Hippocampal formation (tissue), 2 donors: ENCODE measurements at regions not wholly inside any gene's neighbourhood (a gene's known extent, or its start where the extent isn't known, plus 50 kb on each side); places are given as distances from the start of the nearest gene placed in this dataset.
"Not testable (repeated sequence)": the region's sequence is repeated elsewhere in the genome, so short reads cannot be mapped to it uniquely, and the experiment has no call there.

Experiments
- DNase-seq, 2 donors: peaks; one replicate each; lab custom pipeline; 2025; lab: John Stamatoyannopoulos, UW

DNA sequence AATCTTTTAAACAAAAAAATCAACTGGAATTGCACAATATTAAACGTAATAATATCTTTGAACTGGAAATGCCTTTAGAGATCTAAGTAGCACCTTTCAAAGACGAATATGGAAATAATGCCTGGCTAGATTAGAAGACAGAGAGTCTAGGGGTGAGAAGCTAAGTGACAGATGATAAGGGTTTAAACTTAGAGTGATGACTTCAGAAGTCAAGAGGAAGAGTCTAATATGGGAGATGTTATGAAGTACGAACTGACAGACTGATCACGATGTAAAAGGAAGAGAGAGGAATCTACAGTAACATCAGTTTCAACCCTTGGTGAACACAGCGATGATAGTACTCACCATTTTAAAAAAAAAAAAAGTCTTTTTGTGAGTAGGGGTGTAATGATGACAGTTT, 57.9 kb downstream of the HINT1 start:
- no peak for DNase-seq

- no peak for DNase-seq
Measured at GRCh38 chr5:131104169-131104808, 60.8 kb downstream of the HINT1 start.

DNA sequence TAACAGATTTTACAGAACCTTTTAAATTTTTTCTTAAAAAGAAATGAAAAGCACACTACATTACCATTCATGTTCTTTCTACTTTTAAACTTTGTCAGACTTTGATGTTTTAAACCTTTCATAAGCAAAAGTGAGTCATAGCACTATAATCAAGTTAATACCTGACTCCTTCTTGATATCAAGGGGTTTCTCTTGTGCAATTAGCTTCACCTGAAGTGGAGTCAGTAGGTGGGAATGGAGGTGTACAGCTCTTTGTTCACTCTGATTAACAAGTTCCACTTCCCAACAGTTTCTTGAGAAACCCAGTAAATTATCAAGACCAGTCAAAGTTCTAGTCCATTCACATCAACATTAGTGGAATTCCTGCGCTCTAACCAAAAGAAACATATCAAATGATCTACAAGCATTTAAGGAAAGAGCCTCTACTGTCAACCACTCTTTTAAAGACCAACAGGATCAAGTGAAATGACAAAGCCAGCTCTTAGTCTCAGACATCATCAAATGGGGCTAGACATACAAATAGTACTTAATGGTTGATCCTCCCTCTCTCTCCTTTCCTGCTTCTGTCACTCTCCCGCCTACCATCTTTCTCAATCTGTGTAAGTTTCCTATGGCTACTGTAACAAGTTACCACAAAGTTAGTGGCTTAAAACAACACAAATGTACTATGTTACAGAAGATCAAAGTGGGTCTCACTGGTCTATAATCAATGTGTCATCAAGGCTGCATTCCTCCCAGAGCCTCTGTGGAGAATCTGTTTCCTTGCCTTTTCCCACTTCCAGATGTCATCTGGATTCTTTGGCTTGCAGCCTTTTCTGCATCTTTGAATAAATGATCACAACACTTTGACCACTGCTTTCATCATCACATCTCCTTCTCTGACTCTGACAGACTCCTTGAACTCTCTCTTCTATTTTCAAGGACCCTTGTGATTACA, 68.0 kb downstream of the HINT1 start:
- DNase-seq, result no peak

GRCh38 chr5:131095561-131095960, 69.5 kb downstream of the HINT1 start:
- DNase-seq, result not testable (repeated sequence)

GRCh38 chr5:131084436-131084835, 80.6 kb downstream of the HINT1 start:
- DNase-seq, result no peak

- no peak for DNase-seq
Measured at GRCh38 chr5:131081913-131082488, 83.1 kb downstream of the HINT1 start.

- peak in 1 of 2 donors; percentile 10 for DNase-seq
Measured at GRCh38 chr5:131081374-131081773, 83.7 kb downstream of the HINT1 start.

- DNase-seq, result no peak
Measured at GRCh38 chr5:131079232-131079631, 85.8 kb downstream of the HINT1 start.

GRCh38 chr5:131068893-131069643, 96.0 kb downstream of the HINT1 start:
- DNase-seq, result peak; percentile 60 to 89

DNA sequence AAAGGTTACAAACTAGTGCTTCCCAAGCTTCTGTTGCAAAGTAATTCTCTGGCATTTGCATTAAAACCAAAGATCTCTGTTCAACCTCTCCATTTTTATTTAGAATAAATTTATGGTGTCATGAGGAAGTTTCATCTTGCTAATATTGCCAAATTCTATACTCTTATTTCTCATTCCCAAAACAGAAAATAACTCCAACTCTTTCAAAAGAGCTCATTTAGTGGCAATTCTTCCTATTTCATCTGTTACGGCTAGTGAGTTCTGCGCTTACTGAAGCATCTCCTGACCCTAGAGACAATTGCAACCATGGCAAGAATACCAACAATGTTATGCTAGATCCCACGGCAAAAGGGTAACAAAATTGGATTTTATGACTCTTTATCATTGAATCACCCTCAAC, 97.0 kb downstream of the HINT1 start:
- no peak for DNase-seq

GRCh38 chr5:131067636-131068035, 97.4 kb downstream of the HINT1 start:
- DNase-seq, result no peak

DNA sequence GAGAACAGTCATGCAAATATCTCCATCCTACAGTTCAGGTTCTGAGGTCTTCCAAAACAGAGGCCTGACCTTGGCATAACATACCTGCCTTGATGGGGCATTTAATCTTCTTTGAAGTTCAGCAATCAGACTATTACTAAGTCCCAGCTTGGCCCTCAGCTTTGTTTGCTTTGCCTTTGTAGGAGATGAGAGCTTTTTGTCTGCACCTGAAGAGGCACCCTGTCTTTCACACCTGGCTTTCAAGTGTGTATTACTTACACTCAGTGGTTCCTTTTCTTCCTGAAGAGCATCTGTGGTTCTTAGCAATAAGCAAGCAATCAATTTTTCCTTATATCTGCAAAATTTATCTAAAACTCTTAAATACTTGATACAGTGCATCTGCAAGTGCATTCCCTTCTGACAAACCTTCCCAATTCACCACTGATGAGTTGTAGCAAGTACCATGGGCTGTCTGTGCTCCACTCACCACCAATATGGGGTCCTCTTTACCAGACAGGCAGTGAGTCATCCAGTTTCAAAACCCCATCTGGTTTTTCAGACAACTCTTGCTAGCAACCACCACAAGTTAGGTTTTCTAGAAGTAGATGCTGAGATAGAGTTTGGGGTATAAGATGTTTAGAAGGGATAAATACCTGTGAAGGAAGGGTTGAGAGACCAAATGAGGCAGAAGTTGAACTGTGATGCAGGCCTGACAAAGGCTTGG, 100.2 kb downstream of the HINT1 start:
- DNase-seq, result no peak

GRCh38 chr5:131042021-131042789, 122.9 kb downstream of the HINT1 start:
- DNase-seq, result no peak

GRCh38 chr5:131023498-131023865, 141.6 kb downstream of the HINT1 start:
- no peak for DNase-seq

GRCh38 chr5:131022811-131023497, 142.1 kb downstream of the HINT1 start:
- DNase-seq, result no peak

DNA sequence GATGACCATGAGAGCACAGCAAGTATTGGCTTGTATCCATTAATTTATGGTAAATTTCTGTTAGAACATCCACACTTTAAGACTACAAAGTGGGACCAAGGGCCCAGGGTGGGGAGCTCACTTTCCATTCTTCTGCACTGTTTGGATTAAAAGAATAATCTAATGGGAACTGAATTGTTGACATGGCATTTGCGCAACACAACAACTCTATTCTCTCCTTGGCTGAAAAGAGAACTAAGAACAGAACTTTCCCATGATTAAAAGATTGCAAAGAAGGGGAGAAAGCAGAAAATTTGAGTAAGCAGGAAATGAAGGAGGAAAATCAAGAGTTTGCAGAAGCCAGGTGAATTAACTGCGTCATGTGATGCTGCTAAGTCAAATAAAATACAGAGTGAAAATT, 143.4 kb downstream of the HINT1 start:
- no peak for DNase-seq

GRCh38 chr5:131019601-131020315, 145.3 kb downstream of the HINT1 start:
- DNase-seq, result no peak

DNA sequence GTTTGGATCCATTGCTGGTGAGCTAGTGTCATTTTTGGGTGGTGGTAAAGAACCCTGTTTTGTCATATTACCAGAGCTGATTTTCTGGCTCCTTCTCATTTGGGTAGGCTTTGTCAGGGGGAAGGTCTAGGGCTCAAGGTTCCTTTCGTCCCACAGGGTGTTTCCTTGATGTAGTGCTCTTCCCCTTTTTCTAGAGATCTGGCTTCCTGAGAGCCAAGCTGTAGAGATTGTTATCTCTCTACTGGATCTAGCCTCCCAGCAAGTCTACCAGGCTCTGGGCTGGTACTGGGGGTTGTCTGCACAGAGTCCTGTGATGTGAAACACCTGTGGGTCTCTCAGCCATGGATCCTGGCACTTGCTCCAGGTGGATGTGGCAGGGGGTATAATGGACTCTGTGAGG, 145.9 kb downstream of the HINT1 start:
- DNase-seq, result no peak

DNA sequence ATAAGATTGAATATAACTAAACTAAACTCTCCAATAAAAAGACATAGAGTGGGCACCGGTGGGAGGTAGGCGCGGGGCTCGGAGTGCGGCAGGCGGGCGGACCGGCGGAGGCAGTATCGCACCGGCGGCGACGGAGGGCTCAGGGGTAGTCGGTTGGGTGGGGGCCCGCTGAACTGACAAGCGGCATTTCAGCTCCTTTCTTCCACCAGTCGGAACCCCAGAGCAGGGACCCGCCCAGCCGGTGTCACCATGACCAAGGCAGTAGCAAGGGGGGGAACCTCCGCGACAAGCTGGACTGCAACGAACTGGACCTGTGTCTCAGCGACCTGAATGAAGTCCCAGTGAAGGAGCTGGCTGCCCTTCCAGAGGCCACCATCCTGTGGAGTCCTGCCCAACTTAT, 156.7 kb downstream of the HINT1 start:
- no peak for DNase-seq
